ENCODE measurements at regions not wholly inside any gene's neighbourhood (a gene's known extent, or its start where the extent isn't known, plus 50 kb on each side); places are given as distances from the start of the nearest gene placed in this dataset.

GRCh38 chr9:73402081-73403028 is 250.7 kb downstream of the ANXA1 start:
- Histone ChIP-seq H3K4me3 (no peak overlapping the region), H3K36me3 (ENCODE audit: low read depth) (no peaks in the 10 kb centered on the region), H2AFZ (no peak overlapping the region), H3K9me2 (ENCODE audit: insufficient read depth) (peaks cover 3% of the 10 kb centered on the region; the same call in 1 of the 2 replicates), H3K27ac (no peak overlapping the region), H3K27me3 (ENCODE audit: insufficient read depth, low read depth) (no peaks in the 10 kb centered on the region), H3F3A (ENCODE audit: insufficient read depth, low read depth) (no peaks in the 10 kb centered on the region), H3K9me3 (ENCODE audit: insufficient read depth, low read depth) (no peaks in the 10 kb centered on the region), H3K79me2 (ENCODE audit: low read depth) (no peaks in the 10 kb centered on the region), H3K4me1 (replicated peaks; ENCODE audit: insufficient read depth) (no peaks in the 10 kb centered on the region), H4K20me1 (ENCODE audit: insufficient read depth) (no peaks in the 10 kb centered on the region), H3K4me2 (no peak overlapping the region)
- ChIA-PET CTCF (no interaction called here), POLR2A (ENCODE audit: unreplicated experiment) (no interaction called here)
- intact Hi-C loops (cut with micrococcal nuclease; ENCODE audit: unreplicated experiment), result no loop called here
- peak in 1 of 2 experiments; percentile 4 for DNase-seq
- BruUV-seq (replicated peaks), result no TSS peak
- TF ChIP-seq EZH2 (IDR thresholded peaks at IDR 0.05; ENCODE audit: low read depth) (no peak), CTCF (conservative IDR thresholded peaks at IDR 0.05) (no peak)

- BruUV-seq (replicated peaks), result no TSS peak
- no peaks in the 10 kb centered on the region for H4K20me1 ChIP-seq (ENCODE audit: insufficient read depth)
- H3K27me3 ChIP-seq (ENCODE audit: insufficient read depth, low read depth), result no peaks in the 10 kb centered on the region
- CTCF ChIA-PET, result no interaction called here
- no peak for DNase-seq
- no peak overlapping the region for H3K4me2 ChIP-seq
- no peaks in the 10 kb centered on the region for H3F3A ChIP-seq (ENCODE audit: insufficient read depth, low read depth)
- no peaks in the 10 kb centered on the region for H3K9me2 ChIP-seq (ENCODE audit: insufficient read depth)
- H3K79me2 ChIP-seq (ENCODE audit: low read depth), result no peaks in the 10 kb centered on the region
- no peak overlapping the region for H3K4me3 ChIP-seq
- H3K4me1 ChIP-seq (replicated peaks; ENCODE audit: insufficient read depth), result no peaks in the 10 kb centered on the region
- POLR2A ChIA-PET (ENCODE audit: unreplicated experiment), result no interaction called here
- no peaks in the 10 kb centered on the region for H3K36me3 ChIP-seq (ENCODE audit: low read depth)
- H3K9me3 ChIP-seq (ENCODE audit: insufficient read depth, low read depth), result no peaks in the 10 kb centered on the region
- no peak for TF ChIP-seq EZH2 (IDR thresholded peaks at IDR 0.05; ENCODE audit: low read depth)
- no peak for TF ChIP-seq CTCF (conservative IDR thresholded peaks at IDR 0.05)
- no peak overlapping the region for H3K27ac ChIP-seq
- no peak overlapping the region for H2AFZ ChIP-seq
- intact Hi-C loops (cut with micrococcal nuclease; ENCODE audit: unreplicated experiment), result no loop called here
These were observed 259.8 kb downstream of the ANXA1 start for GRCh38 chr9:73411494-73411893.

DNA sequence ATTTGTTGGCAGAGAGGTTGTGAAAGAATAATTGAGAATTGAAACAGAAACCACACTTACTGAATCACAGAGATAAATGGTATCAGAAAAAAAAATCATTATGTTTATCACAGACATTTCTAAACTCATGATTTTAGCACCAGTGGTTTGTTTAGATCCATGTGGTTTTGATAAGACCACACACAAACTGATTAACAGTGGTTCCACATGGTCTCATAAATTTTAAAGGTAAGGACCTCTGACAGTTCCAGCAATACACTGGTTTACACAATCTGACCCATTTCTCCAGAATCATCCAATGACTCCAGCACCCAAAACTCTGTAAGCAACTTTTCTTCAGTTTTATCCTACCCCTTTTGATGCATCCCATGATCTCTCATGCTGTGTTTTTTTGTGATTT is 261.2 kb downstream of the ANXA1 start:
- H3K27ac ChIP-seq, result no peak overlapping the region
- TF ChIP-seq CTCF (conservative IDR thresholded peaks at IDR 0.05), result no peak
- TF ChIP-seq EZH2 (IDR thresholded peaks at IDR 0.05; ENCODE audit: low read depth), result no peak
- no peaks in the 10 kb centered on the region for H4K20me1 ChIP-seq (ENCODE audit: insufficient read depth)
- no peaks in the 10 kb centered on the region for H3K9me3 ChIP-seq (ENCODE audit: insufficient read depth, low read depth)
- no peaks in the 10 kb centered on the region for H3K79me2 ChIP-seq (ENCODE audit: low read depth)
- H3K4me2 ChIP-seq, result no peak overlapping the region
- no peaks in the 10 kb centered on the region for H3K4me1 ChIP-seq (replicated peaks; ENCODE audit: insufficient read depth)
- H3K27me3 ChIP-seq (ENCODE audit: insufficient read depth, low read depth), result no peaks in the 10 kb centered on the region
- no peak overlapping the region for H3K4me3 ChIP-seq
- ChIA-PET POLR2A (ENCODE audit: unreplicated experiment) (no interaction called here), CTCF (no interaction called here)
- H2AFZ ChIP-seq, result 0 out of 2 replicates have a peak overlapping the region, but pooled peaks have one; percentile 1
- no peak for DNase-seq
- H3K9me2 ChIP-seq (ENCODE audit: insufficient read depth), result no peaks in the 10 kb centered on the region
- H3F3A ChIP-seq (ENCODE audit: insufficient read depth, low read depth), result no peaks in the 10 kb centered on the region
- H3K36me3 ChIP-seq (ENCODE audit: low read depth), result no peaks in the 10 kb centered on the region
- no TSS peak for BruUV-seq (replicated peaks)
- intact Hi-C loops (cut with micrococcal nuclease; ENCODE audit: unreplicated experiment), result no loop called here

All from PC-9 (cell line).